Nephron progenitor cell (in vitro differentiated cells): ENCODE measurements at regions not wholly inside any gene's neighbourhood (a gene's known extent, or its start where the extent isn't known, plus 50 kb on each side); places are given as distances from the start of the nearest gene placed in this dataset.

Source experiments
- DNase-seq: peaks from one replicate; pipeline ENCODE4 v3.0.0; 2021
- H3K27ac Mint-ChIP-seq: 2 replicates; pipeline ENCODE4 v1.8.0; 2021; ENCODE audit warnings: mild to moderate bottlenecking, moderate library complexity, mixed read lengths
- H3K27me3 Mint-ChIP-seq: 2 replicates; pipeline ENCODE4 v1.8.0; 2021; ENCODE audit warnings: mild to moderate bottlenecking, low read depth, mixed read lengths; ENCODE audit not compliant: poor library complexity
- H3K36me3 Mint-ChIP-seq: 2 replicates; pipeline ENCODE4 v1.8.0; 2021; ENCODE audit warnings: low read depth, mixed read lengths
- H3K4me1 Mint-ChIP-seq: 2 replicates; pipeline ENCODE4 v1.8.0; 2021; ENCODE audit warnings: mixed read lengths
- H3K4me3 Mint-ChIP-seq: 2 replicates; pipeline ENCODE4 v1.8.0; 2021; ENCODE audit warnings: mild to moderate bottlenecking, moderate library complexity, mixed read lengths
- H3K9me3 Mint-ChIP-seq: 2 replicates; pipeline ENCODE4 v1.8.0; 2021; ENCODE audit warnings: mild to moderate bottlenecking, moderate library complexity, mixed read lengths
- TF ChIP-seq, protein P1 (sequence below): fragments of 200-600 bp; sonication (generic); IDR thresholded peaks from 2 replicates; pipeline ENCODE4 v1.5.0; 2021; ENCODE audit warnings: antibody characterized with exemption

DNA sequence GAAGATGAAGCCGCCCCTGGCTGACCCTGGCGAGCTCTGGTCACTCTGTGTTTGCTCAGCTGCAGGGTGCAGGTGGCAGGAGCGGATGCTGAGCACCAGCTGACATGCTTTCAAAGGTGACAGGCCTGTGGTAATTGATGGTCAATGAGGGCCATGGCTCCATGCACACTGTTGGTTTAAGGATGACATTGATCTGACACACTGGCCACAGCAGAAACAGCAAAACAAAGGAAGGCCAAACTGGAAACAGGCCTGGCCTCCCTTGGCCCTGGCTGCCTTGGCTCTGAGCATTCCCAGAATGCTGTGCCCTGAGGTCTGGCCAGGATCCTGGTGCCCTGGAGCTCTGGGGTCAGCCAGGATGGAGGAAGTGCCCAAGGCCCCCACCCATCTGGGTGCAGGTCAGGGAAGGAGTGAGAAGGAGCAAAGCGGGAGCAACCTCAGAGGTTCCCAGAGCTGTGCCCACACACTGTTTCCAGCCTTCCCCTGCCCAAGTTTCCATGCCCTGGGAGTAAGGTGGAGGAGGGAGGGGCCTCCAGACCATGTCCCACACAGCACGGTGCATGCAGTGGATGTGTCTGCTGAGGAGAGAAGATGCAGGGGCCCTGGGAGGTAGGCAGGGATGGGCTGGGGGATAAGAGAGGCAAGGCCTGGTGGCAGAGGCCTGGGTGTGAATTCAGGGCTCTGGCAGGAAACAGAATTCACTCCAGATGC lies 302.2 kb downstream of the RPS24 start:
- DNase-seq: peak; percentile 54
- Mint-ChIP-seq H3K27me3 (peaks cover 12% of the 10 kb centered on the region), H3K9me3 (peaks cover 5% of the 10 kb centered on the region), H3K4me3 (no peak overlapping the region), H3K27ac (peak overlapping the region; percentile 88), H3K4me1 (peaks cover 88% of the 10 kb centered on the region), H3K36me3 (peaks cover 5% of the 10 kb centered on the region)
- TF ChIP-seq, protein P1, sequence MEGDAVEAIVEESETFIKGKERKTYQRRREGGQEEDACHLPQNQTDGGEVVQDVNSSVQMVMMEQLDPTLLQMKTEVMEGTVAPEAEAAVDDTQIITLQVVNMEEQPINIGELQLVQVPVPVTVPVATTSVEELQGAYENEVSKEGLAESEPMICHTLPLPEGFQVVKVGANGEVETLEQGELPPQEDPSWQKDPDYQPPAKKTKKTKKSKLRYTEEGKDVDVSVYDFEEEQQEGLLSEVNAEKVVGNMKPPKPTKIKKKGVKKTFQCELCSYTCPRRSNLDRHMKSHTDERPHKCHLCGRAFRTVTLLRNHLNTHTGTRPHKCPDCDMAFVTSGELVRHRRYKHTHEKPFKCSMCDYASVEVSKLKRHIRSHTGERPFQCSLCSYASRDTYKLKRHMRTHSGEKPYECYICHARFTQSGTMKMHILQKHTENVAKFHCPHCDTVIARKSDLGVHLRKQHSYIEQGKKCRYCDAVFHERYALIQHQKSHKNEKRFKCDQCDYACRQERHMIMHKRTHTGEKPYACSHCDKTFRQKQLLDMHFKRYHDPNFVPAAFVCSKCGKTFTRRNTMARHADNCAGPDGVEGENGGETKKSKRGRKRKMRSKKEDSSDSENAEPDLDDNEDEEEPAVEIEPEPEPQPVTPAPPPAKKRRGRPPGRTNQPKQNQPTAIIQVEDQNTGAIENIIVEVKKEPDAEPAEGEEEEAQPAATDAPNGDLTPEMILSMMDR: no peak

DNA sequence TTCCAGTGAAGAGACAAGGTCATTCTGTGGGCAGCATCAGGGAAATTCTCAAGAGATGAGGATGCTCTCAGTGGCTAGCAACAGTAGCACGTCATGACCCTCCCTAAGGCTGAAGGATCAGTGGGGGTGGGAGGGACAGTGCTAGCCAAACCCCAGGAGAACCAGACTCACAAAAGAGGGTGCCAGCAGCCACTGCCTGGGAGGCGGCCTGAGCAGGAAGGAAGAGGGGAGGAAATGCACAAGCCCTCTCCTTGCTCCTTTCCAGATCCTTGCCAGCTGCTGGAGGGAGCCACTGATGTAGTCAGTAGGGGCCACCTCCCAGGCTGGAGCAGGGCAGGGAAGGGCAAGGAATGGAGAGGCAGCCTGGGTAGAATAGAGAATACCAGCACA lies 302.7 kb downstream of the RPS24 start:
- no peak for DNase-seq

DNA sequence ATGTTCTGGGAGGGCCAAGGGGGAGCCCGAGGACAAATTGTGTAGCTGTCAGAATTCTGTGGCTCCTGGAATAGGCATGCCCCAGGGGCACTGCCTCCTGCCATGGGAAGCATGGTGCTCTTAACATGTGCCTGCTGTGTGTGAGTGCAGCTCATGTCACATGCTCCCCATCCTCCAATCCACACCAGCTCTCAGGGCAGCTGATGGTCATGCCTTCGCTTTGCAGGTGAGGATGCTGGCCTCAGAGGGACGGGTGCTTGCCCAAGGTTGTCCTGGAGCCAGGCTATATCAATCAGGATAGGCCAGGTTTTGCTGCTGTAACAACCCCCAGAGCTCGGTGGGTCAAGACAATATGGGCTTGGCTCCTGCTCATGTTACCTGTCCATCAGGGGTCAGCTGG lies 303.4 kb downstream of the RPS24 start:
- Mint-ChIP-seq H3K9me3 (peaks cover 5% of the 10 kb centered on the region), H3K4me3 (no peak overlapping the region), H3K27me3 (peaks cover 12% of the 10 kb centered on the region), H3K36me3 (peaks cover 5% of the 10 kb centered on the region), H3K4me1 (peaks cover 81% of the 10 kb centered on the region), H3K27ac (no peak overlapping the region)
- TF ChIP-seq, protein P1: no peak
- no peak for DNase-seq

More for the DNA sequence above, 302.7 kb downstream of the RPS24 start:
- Mint-ChIP-seq H3K27me3 (peaks cover 12% of the 10 kb centered on the region), H3K36me3 (peaks cover 5% of the 10 kb centered on the region), H3K27ac (peak overlapping the region; percentile 88), H3K9me3 (peaks cover 5% of the 10 kb centered on the region), H3K4me1 (peaks cover 83% of the 10 kb centered on the region), H3K4me3 (no peak overlapping the region)
- TF ChIP-seq, protein P1: no peak

DNA sequence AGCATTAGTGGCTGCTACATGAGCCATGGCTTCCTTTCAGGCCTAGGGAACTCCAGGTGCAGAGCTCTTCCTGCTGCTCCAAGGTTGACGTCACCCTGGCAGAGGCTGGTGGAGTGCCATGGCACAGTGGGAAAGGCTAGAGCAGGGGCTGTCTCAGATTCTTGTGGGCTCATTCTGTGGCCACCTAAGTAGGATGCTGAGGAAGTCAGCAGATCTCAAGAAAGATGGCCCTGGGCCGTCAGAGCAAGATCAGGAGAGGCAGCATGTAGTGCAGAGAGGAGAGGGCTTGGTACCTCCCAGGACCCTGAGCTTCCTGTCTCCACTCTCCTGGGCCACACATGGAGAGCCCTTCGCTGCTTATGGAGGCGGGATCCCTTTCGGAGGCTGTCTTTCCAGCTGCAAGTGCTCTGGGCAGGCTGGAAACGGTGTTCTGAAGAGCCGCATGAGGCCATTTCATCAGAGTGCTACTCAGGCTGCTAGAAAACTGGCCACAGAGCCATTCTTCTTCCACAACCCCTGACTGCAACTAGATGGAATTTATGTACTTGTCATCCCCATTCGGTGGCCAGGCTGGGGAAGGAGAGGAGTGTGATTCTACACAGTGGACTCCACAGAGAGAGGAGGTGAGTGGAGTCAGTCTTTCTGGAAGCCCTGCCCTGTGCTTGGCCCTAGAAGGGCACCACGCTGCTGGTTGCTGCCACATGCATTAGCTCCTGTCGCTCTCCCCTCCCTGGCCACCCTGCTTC lies 304.2 kb downstream of the RPS24 start:
- Mint-ChIP-seq H3K4me3 (no peak overlapping the region), H3K4me1 (peaks cover 81% of the 10 kb centered on the region)

DNA sequence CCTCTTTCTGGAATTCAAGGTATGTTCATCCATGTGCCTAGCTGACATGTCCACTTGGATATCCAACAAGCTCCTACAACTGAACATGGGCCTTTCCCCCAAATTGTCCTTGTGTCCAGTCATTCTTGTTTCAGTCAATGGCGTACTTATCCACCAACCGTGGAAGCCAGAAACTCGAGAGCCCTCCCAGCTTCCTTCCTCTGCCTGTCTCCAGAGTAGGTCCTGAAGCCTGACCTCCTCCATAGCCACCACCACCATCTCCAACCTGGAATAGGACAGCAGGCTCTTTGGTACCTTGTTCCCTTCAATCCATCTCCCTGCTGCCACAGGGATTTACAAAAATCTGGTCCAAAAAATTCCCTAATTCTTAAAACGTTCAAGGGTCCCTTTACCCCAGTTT lies 305.1 kb downstream of the RPS24 start:
- Mint-ChIP-seq H3K4me1 (peaks cover 81% of the 10 kb centered on the region), H3K4me3 (peak overlapping the region; percentile 3), H3K9me3 (no peaks in the 10 kb centered on the region), H3K36me3 (peaks cover under 1% of the 10 kb centered on the region), H3K27ac (no peak overlapping the region), H3K27me3 (peaks cover 8% of the 10 kb centered on the region)
- DNase-seq: no peak
- TF ChIP-seq, protein P1: no peak

More for the DNA sequence above, 304.2 kb downstream of the RPS24 start:
- Mint-ChIP-seq H3K27ac (no peak overlapping the region), H3K27me3 (peaks cover 12% of the 10 kb centered on the region), H3K9me3 (peaks cover 5% of the 10 kb centered on the region), H3K36me3 (peaks cover 5% of the 10 kb centered on the region)
- DNase-seq: no peak
- TF ChIP-seq, protein P1: no peak
